Activated CD4-positive, alpha-beta memory T cell treated with anti-CD3 and anti-CD28 coated beads, Interleukin-2, amount 10 ng/mL, durations not matched to agents 7 days and 5 days (primary cell): ENCODE measurements at regions not wholly inside any gene's neighbourhood (a gene's known extent, or its start where the extent isn't known, plus 50 kb on each side); places are given as distances from the start of the nearest gene placed in this dataset.

ENCODE experiments used
- CTCF ChIA-PET: fragments of 350-600 bp; sonication (Branson Sonifier 250); formaldehyde crosslinking; loops from one replicate; lab custom pipeline; 2021; ENCODE audit warnings: antibody characterized with exemption, inconsistent platforms; lab: Charles Lee
- POLR2A ChIA-PET: fragments of 350-600 bp; sonication (Branson Sonifier 250); formaldehyde crosslinking; loops from one replicate; lab custom pipeline; 2021; ENCODE audit warnings: antibody characterized with exemption; lab: Charles Lee
- DNase-seq: peaks from one replicate; pipeline ENCODE4 v3.0.0-alpha.2; 2020
- H3K27ac Mint-ChIP-seq: one replicate; pipeline ENCODE4 v1.8.0; 2021; ENCODE audit warnings: mild to moderate bottlenecking, mixed read lengths
- H3K27me3 Mint-ChIP-seq: one replicate; pipeline ENCODE4 v1.8.0; 2021; ENCODE audit warnings: mixed read lengths
- H3K36me3 Mint-ChIP-seq: one replicate; pipeline ENCODE4 v1.8.0; 2021; ENCODE audit warnings: low read depth, mixed read lengths
- H3K4me1 Mint-ChIP-seq: one replicate; pipeline ENCODE4 v1.8.0; 2021; ENCODE audit warnings: mixed read lengths
- H3K4me3 Mint-ChIP-seq: one replicate; pipeline ENCODE4 v1.8.0; 2021; ENCODE audit warnings: mild to moderate bottlenecking, mixed read lengths
- H3K9me3 Mint-ChIP-seq: one replicate; pipeline ENCODE4 v1.8.0; 2021; ENCODE audit warnings: mixed read lengths

GRCh38 chr9:130770679-130771442, 64.2 kb upstream of the ABL1 start:
- no peak for DNase-seq
- H3K4me1 Mint-ChIP-seq = peaks cover 14% of the 10 kb centered on the region
- no peak overlapping the region for H3K4me3 Mint-ChIP-seq
- H3K9me3 Mint-ChIP-seq = peaks cover under 1% of the 10 kb centered on the region
- H3K36me3 Mint-ChIP-seq = peaks cover 4% of the 10 kb centered on the region
- ChIA-PET POLR2A (no interaction called here), CTCF (interaction anchor here (0.6 to 1.4 kb wide), 10 partner anchors 10 to 275 kb away, joined by 3 to 8 read pairs (median 4); no protein-coding TSS in a partner anchor)
- no peak overlapping the region for H3K27ac Mint-ChIP-seq
- no peaks in the 10 kb centered on the region for H3K27me3 Mint-ChIP-seq

- no peaks in the 10 kb centered on the region for H3K27me3 Mint-ChIP-seq
- POLR2A ChIA-PET = no interaction called here
- H3K4me3 Mint-ChIP-seq = no peak overlapping the region
- DNase-seq = no peak
- H3K27ac Mint-ChIP-seq = no peak overlapping the region
- peaks cover 1% of the 10 kb centered on the region for H3K4me1 Mint-ChIP-seq
- peaks cover 7% of the 10 kb centered on the region for H3K36me3 Mint-ChIP-seq
- H3K9me3 Mint-ChIP-seq = peaks cover 4% of the 10 kb centered on the region
- CTCF ChIA-PET = interaction anchor here (0.7 to 1.4 kb wide), 2 partner anchors 58 to 94 kb away, joined by 3 to 8 read pairs; no protein-coding TSS in a partner anchor
These were observed 62.9 kb upstream of the ABL1 start for GRCh38 chr9:130772185-130772584.

- H3K36me3 Mint-ChIP-seq = peaks cover 7% of the 10 kb centered on the region
- ChIA-PET POLR2A (interaction anchor here (1.2 kb wide), 1 partner anchor 11 kb away, joined by 4 read pairs; no protein-coding TSS in a partner anchor), CTCF (interaction anchor here (0.6 kb wide), 1 partner anchor 1729 kb away, joined by 3 read pairs; no protein-coding TSS in a partner anchor)
- no peak for DNase-seq
- H3K4me3 Mint-ChIP-seq = no peak overlapping the region
- peaks cover 1% of the 10 kb centered on the region for H3K4me1 Mint-ChIP-seq
- peaks cover 4% of the 10 kb centered on the region for H3K9me3 Mint-ChIP-seq
- no peak overlapping the region for H3K27ac Mint-ChIP-seq
- no peaks in the 10 kb centered on the region for H3K27me3 Mint-ChIP-seq
These were observed 60.9 kb upstream of the ABL1 start for GRCh38 chr9:130774183-130774582.

- ChIA-PET POLR2A (no interaction called here), CTCF (no interaction called here)
- H3K4me3 Mint-ChIP-seq = no peak overlapping the region
- H3K9me3 Mint-ChIP-seq = peaks cover 4% of the 10 kb centered on the region
- H3K27me3 Mint-ChIP-seq = no peaks in the 10 kb centered on the region
- H3K36me3 Mint-ChIP-seq = peaks cover 7% of the 10 kb centered on the region
- no peak for DNase-seq
- H3K27ac Mint-ChIP-seq = no peak overlapping the region
- H3K4me1 Mint-ChIP-seq = peaks cover 1% of the 10 kb centered on the region
These were observed 59.6 kb upstream of the ABL1 start for GRCh38 chr9:130775336-130775991.

- Mint-ChIP-seq H3K36me3 (peaks cover 7% of the 10 kb centered on the region), H3K27me3 (no peaks in the 10 kb centered on the region), H3K4me1 (peaks cover 1% of the 10 kb centered on the region), H3K9me3 (peaks cover 4% of the 10 kb centered on the region), H3K4me3 (no peak overlapping the region), H3K27ac (no peak overlapping the region)
- DNase-seq = no peak
- ChIA-PET CTCF (no interaction called here), POLR2A (no interaction called here)
These were observed 55.8 kb upstream of the ABL1 start for GRCh38 chr9:130779153-130779855.

- DNase-seq = no peak
- H3K4me1 Mint-ChIP-seq = no peaks in the 10 kb centered on the region
- H3K27ac Mint-ChIP-seq = no peak overlapping the region
- ChIA-PET POLR2A (no interaction called here), CTCF (no interaction called here)
- no peaks in the 10 kb centered on the region for H3K27me3 Mint-ChIP-seq
- H3K36me3 Mint-ChIP-seq = peaks cover 6% of the 10 kb centered on the region
- peaks cover 4% of the 10 kb centered on the region for H3K9me3 Mint-ChIP-seq
- no peak overlapping the region for H3K4me3 Mint-ChIP-seq
These were observed 54.6 kb upstream of the ABL1 start for GRCh38 chr9:130780415-130780814.

GRCh38 chr9:130780865-130781504, 54.1 kb upstream of the ABL1 start:
- no peak overlapping the region for H3K27ac Mint-ChIP-seq

GRCh38 chr9:130781569-130781968, 53.5 kb upstream of the ABL1 start:
- H3K27ac Mint-ChIP-seq = no peak overlapping the region
- POLR2A ChIA-PET = no interaction called here
- H3K27me3 Mint-ChIP-seq = no peaks in the 10 kb centered on the region
- CTCF ChIA-PET = interaction anchor here (1.2 kb wide), 1 partner anchor 84 kb away, joined by 3 read pairs; no protein-coding TSS in a partner anchor
- DNase-seq = no peak
- peaks cover 3% of the 10 kb centered on the region for H3K36me3 Mint-ChIP-seq
- H3K9me3 Mint-ChIP-seq = peaks cover 2% of the 10 kb centered on the region
- H3K4me3 Mint-ChIP-seq = no peak overlapping the region
- no peaks in the 10 kb centered on the region for H3K4me1 Mint-ChIP-seq

More at GRCh38 chr9:130780865-130781504, 54.1 kb upstream of the ABL1 start:
- no peak overlapping the region for H3K4me3 Mint-ChIP-seq
- peaks cover 3% of the 10 kb centered on the region for H3K36me3 Mint-ChIP-seq
- no peaks in the 10 kb centered on the region for H3K4me1 Mint-ChIP-seq
- H3K9me3 Mint-ChIP-seq = peaks cover 2% of the 10 kb centered on the region
- CTCF ChIA-PET = interaction anchor here (1.2 kb wide), 1 partner anchor 85 kb away, joined by 3 read pairs; no protein-coding TSS in a partner anchor
- POLR2A ChIA-PET = no interaction called here
- no peaks in the 10 kb centered on the region for H3K27me3 Mint-ChIP-seq
- DNase-seq = no peak

- POLR2A ChIA-PET = no interaction called here
- no peak for DNase-seq
- Mint-ChIP-seq H3K27me3 (no peaks in the 10 kb centered on the region), H3K4me1 (no peaks in the 10 kb centered on the region), H3K27ac (no peak overlapping the region), H3K9me3 (no peaks in the 10 kb centered on the region), H3K4me3 (no peak overlapping the region), H3K36me3 (no peaks in the 10 kb centered on the region)
- CTCF ChIA-PET = no interaction called here
These were observed 52.0 kb upstream of the ABL1 start for GRCh38 chr9:130782886-130783530.

GRCh38 chr9:130785053-130785452, 50.0 kb upstream of the ABL1 start:
- H3K27me3 Mint-ChIP-seq = no peaks in the 10 kb centered on the region
- CTCF ChIA-PET = no interaction called here
- H3K27ac Mint-ChIP-seq = no peak overlapping the region
- H3K4me3 Mint-ChIP-seq = no peak overlapping the region
- peaks cover 3% of the 10 kb centered on the region for H3K36me3 Mint-ChIP-seq
- POLR2A ChIA-PET = interaction anchor here (1.1 kb wide), 1 partner anchor 11 kb away, joined by 4 read pairs; no protein-coding TSS in a partner anchor
- H3K9me3 Mint-ChIP-seq = peaks cover 15% of the 10 kb centered on the region
- DNase-seq = no peak
- H3K4me1 Mint-ChIP-seq = no peaks in the 10 kb centered on the region
